Upper lobe of right lung (tissue), 1 donor: ENCODE measurements at regions not wholly inside any gene's neighbourhood (a gene's known extent, or its start where the extent isn't known, plus 50 kb on each side); places are given as distances from the start of the nearest gene placed in this dataset.

Source experiments
- ATAC-seq: fragments of 200-7000 bp; cut with Tn5 transposase; one replicate; pipeline ENCODE4 v1.9.1; 2020; ENCODE audit warnings: mild to moderate bottlenecking, moderate library complexity
- DNase-seq: peaks from one replicate; pipeline ENCODE4 v3.0.0-alpha.2; 2020
- H3K27ac ChIP-seq: fragments of 200-600 bp; one replicate; pipeline ENCODE4 v1.8.0; 2022
- H3K27me3 ChIP-seq: fragments of 200-600 bp; one replicate; pipeline ENCODE4 v1.8.0; 2022; ENCODE audit warnings: mild to moderate bottlenecking
- H3K36me3 ChIP-seq: fragments of 200-600 bp; one replicate; pipeline ENCODE4 v1.8.0; 2022
- H3K4me1 ChIP-seq: fragments of 200-600 bp; one replicate; pipeline ENCODE4 v1.8.0; 2022
- H3K4me3 ChIP-seq: fragments of 200-600 bp; one replicate; pipeline ENCODE4 v1.8.0; 2022; ENCODE audit warnings: mild to moderate bottlenecking
- H3K9me3 ChIP-seq: fragments of 200-600 bp; one replicate; pipeline ENCODE4 v1.8.0; 2022
- CTCF ChIP-seq: fragments of 200-600 bp; IDR thresholded peaks from one replicate; pipeline ENCODE4 v1.8.0; 2022; ENCODE audit warnings: antibody characterized with exemption
- intact Hi-C: fragments of 100-400 bp; cut with DNase I; formaldehyde crosslinking; loops from one replicate; pipeline ENCODE4 v1.11.0; 2022
- donor health status: DM: no; HTN: yes; CAD: no; lungs with severe emphysema.

GRCh38 chr7:54014765-54015164, 527.4 kb upstream of the VSTM2A start:
- no peak for DNase-seq
- no peak for ATAC-seq
- intact Hi-C loops, result no loop called here
- no peak for TF ChIP-seq CTCF
- Histone ChIP-seq H3K27ac (no peak overlapping the region), H3K4me1 (no peaks in the 10 kb centered on the region), H3K36me3 (no peaks in the 10 kb centered on the region), H3K4me3 (no peak overlapping the region), H3K9me3 (no peaks in the 10 kb centered on the region), H3K27me3 (no peaks in the 10 kb centered on the region)

- ATAC-seq (no peak), DNase-seq (no peak)
- H3K27me3 ChIP-seq, result no peaks in the 10 kb centered on the region
- no peak for TF ChIP-seq CTCF
- H3K36me3 ChIP-seq, result no peaks in the 10 kb centered on the region
- no peak overlapping the region for H3K4me3 ChIP-seq
- no peaks in the 10 kb centered on the region for H3K4me1 ChIP-seq
- no peaks in the 10 kb centered on the region for H3K9me3 ChIP-seq
- no peak overlapping the region for H3K27ac ChIP-seq
- intact Hi-C loops, result no loop called here
Measured at GRCh38 chr7:54015251-54015650, 526.9 kb upstream of the VSTM2A start.

GRCh38 chr7:54037873-54038272, 504.3 kb upstream of the VSTM2A start:
- Histone ChIP-seq H3K4me3 (no peak overlapping the region), H3K4me1 (no peaks in the 10 kb centered on the region), H3K36me3 (no peaks in the 10 kb centered on the region), H3K27me3 (no peaks in the 10 kb centered on the region), H3K27ac (no peak overlapping the region), H3K9me3 (no peaks in the 10 kb centered on the region)
- ATAC-seq (peak; percentile 34), DNase-seq (no peak)
- no peak for TF ChIP-seq CTCF
- intact Hi-C loops, result no loop called here

- Histone ChIP-seq H3K4me3 (no peak overlapping the region), H3K4me1 (no peaks in the 10 kb centered on the region), H3K27ac (no peak overlapping the region), H3K27me3 (no peaks in the 10 kb centered on the region), H3K36me3 (no peaks in the 10 kb centered on the region), H3K9me3 (peaks cover 3% of the 10 kb centered on the region)
- DNase-seq (no peak), ATAC-seq (no peak)
- intact Hi-C loops, result no loop called here
- no peak for TF ChIP-seq CTCF
Measured at GRCh38 chr7:54060643-54061042, 481.5 kb upstream of the VSTM2A start.

- no peak overlapping the region for H3K4me3 ChIP-seq
- DNase-seq (no peak), ATAC-seq (no peak)
- no peak for TF ChIP-seq CTCF
- no peaks in the 10 kb centered on the region for H3K9me3 ChIP-seq
- intact Hi-C loops, result no loop called here
- no peaks in the 10 kb centered on the region for H3K4me1 ChIP-seq
- H3K36me3 ChIP-seq, result no peaks in the 10 kb centered on the region
- H3K27ac ChIP-seq, result no peak overlapping the region
- H3K27me3 ChIP-seq, result no peaks in the 10 kb centered on the region
Measured at GRCh38 chr7:54066643-54067042, 475.5 kb upstream of the VSTM2A start.

- no peak for DNase-seq
- ATAC-seq, result no peak
- no peak for TF ChIP-seq CTCF
- Histone ChIP-seq H3K36me3 (no peaks in the 10 kb centered on the region), H3K27me3 (no peaks in the 10 kb centered on the region), H3K9me3 (no peaks in the 10 kb centered on the region), H3K4me1 (no peaks in the 10 kb centered on the region), H3K27ac (no peak overlapping the region), H3K4me3 (no peak overlapping the region)
- intact Hi-C loops, result no loop called here
Measured at GRCh38 chr7:54069843-54070242, 472.3 kb upstream of the VSTM2A start.
